A673 (cell line): ENCODE measurements at regions not wholly inside any gene's neighbourhood (a gene's known extent, or its start where the extent isn't known, plus 50 kb on each side); places are given as distances from the start of the nearest gene placed in this dataset.

Source experiments
- BruUV-seq: library from RNA; stranded (reverse); fragments of 400-500 nt; replicated peaks from 2 replicates; lab custom pipeline; 2021; lab: Mats Ljungman, UMichigan
- CTCF ChIA-PET: fragments of 300-600 bp; sonication (Branson Sonifier 250); formaldehyde crosslinking; loops from one replicate; lab custom pipeline; 2022; ENCODE audit warnings: antibody characterized with exemption; lab: Charles Lee
- POLR2A ChIA-PET: fragments of 300-600 bp; sonication (Branson Sonifier 250); formaldehyde crosslinking; loops from one replicate; lab custom pipeline; 2022; ENCODE audit warnings: antibody characterized with exemption; ENCODE audit not compliant: low non-redundant PET; lab: Charles Lee
- DNase-seq: peaks from one replicate; pipeline ENCODE4 v3.0.0-alpha.2; 2015; ENCODE audit warnings: low spot score
- H3K27ac ChIP-seq: fragments of 200-600 bp; sonication (generic); 2 replicates; pipeline ENCODE4 v1.5.1; 2016; ENCODE audit warnings: mixed run types, low read depth, mild to moderate bottlenecking, mixed read lengths, antibody characterized with exemption, low read length; ENCODE audit not compliant: poor library complexity, severe bottlenecking
- H3K27me3 ChIP-seq: fragments of 200-600 bp; sonication (generic); replicated peaks from 2 replicates; pipeline ENCODE4 v1.6.1; 2017; ENCODE audit warnings: mixed run types, low read depth, mild to moderate bottlenecking, mixed read lengths, antibody characterized with exemption, low read length; ENCODE audit not compliant: insufficient read depth, poor library complexity
- H3K36me3 ChIP-seq: fragments of 200-600 bp; sonication (generic); 2 replicates; pipeline ENCODE4 v1.6.1; 2016; ENCODE audit warnings: mixed run types, mild to moderate bottlenecking, mixed read lengths, antibody characterized with exemption, low read length; ENCODE audit not compliant: insufficient read depth, poor library complexity, severe bottlenecking
- H3K4me1 ChIP-seq: fragments of 200-600 bp; sonication (generic); 2 replicates; pipeline ENCODE4 v1.6.1; 2017; ENCODE audit warnings: mixed run types, mild to moderate bottlenecking, mixed read lengths, antibody characterized with exemption, low read length; ENCODE audit not compliant: insufficient read depth, poor library complexity, severe bottlenecking
- H3K4me3 ChIP-seq: fragments of 200-600 bp; sonication (generic); 2 replicates; pipeline ENCODE4 v1.5.1; 2016; ENCODE audit warnings: low read depth, mixed run types, mild to moderate bottlenecking, mixed read lengths, low read length; ENCODE audit not compliant: poor library complexity, severe bottlenecking
- H3K9me3 ChIP-seq: fragments of 200-600 bp; sonication (generic); 2 replicates; pipeline ENCODE4 v1.6.1; 2016; ENCODE audit warnings: mixed run types, low read depth, mild to moderate bottlenecking, mixed read lengths, antibody characterized with exemption, low read length; ENCODE audit not compliant: poor library complexity, severe bottlenecking
- CTCF ChIP-seq: fragments of 300-800, 200-600 bp; sonication (generic); conservative IDR thresholded peaks from 2 replicates; pipeline ENCODE4 v1.5.1; 2017; ENCODE audit warnings: low read depth, mild to moderate bottlenecking, antibody characterized with exemption, low read length, moderate library complexity, mixed read lengths
- EZH2 ChIP-seq: fragments of 200-600 bp; sonication (generic); IDR thresholded peaks from 2 replicates; pipeline ENCODE4 v1.6.1; 2017; ENCODE audit warnings: borderline replicate concordance, low read depth, mild to moderate bottlenecking, mixed read lengths, antibody characterized with exemption, low read length; ENCODE audit not compliant: poor library complexity, severe bottlenecking
- intact Hi-C: fragments of 100-400 bp; cut with micrococcal nuclease; formaldehyde crosslinking; loops from one replicate; pipeline ENCODE4 v1.10.0; 2022; ENCODE audit not compliant: unreplicated experiment

GRCh38 chr2:183952741-183953140 is 645.6 kb upstream of the ZNF804A start:
- CTCF ChIA-PET = no interaction called here
- POLR2A ChIA-PET = interaction anchor here (0.6 kb wide), 1 partner anchor 92 kb away, joined by 4 read pairs; no protein-coding TSS in a partner anchor
- no peak for DNase-seq

GRCh38 chr2:183963609-183964008 is 634.7 kb upstream of the ZNF804A start:
- CTCF ChIA-PET = no interaction called here
- no peaks in the 10 kb centered on the region for H3K4me1 ChIP-seq
- intact Hi-C loops = no loop called here
- no peaks in the 10 kb centered on the region for H3K36me3 ChIP-seq
- BruUV-seq = no TSS peak
- TF ChIP-seq EZH2 (no peak), CTCF (no peak)
- no peaks in the 10 kb centered on the region for H3K9me3 ChIP-seq
- H3K27me3 ChIP-seq = no peaks in the 10 kb centered on the region
- POLR2A ChIA-PET = no interaction called here
- no peak overlapping the region for H3K27ac ChIP-seq
- DNase-seq = no peak
- no peak overlapping the region for H3K4me3 ChIP-seq

More at GRCh38 chr2:183952741-183953140, 645.6 kb upstream of the ZNF804A start:
- peaks cover 12% of the 10 kb centered on the region for H3K4me1 ChIP-seq
- TF ChIP-seq EZH2 (no peak), CTCF (no peak)
- H3K4me3 ChIP-seq = no peak overlapping the region
- no peaks in the 10 kb centered on the region for H3K36me3 ChIP-seq
- no peak overlapping the region for H3K27ac ChIP-seq
- no peaks in the 10 kb centered on the region for H3K27me3 ChIP-seq
- intact Hi-C loops = no loop called here
- no peaks in the 10 kb centered on the region for H3K9me3 ChIP-seq
- BruUV-seq = no TSS peak

GRCh38 chr2:183964565-183964964 is 633.8 kb upstream of the ZNF804A start:
- H3K4me3 ChIP-seq = no peak overlapping the region
- DNase-seq = no peak
- intact Hi-C loops = no loop called here
- H3K27me3 ChIP-seq = no peaks in the 10 kb centered on the region
- CTCF ChIA-PET = interaction anchor here (0.7 kb wide), 1 partner anchor 125 kb away, joined by 4 read pairs; no protein-coding TSS in a partner anchor
- no peak overlapping the region for H3K27ac ChIP-seq
- H3K36me3 ChIP-seq = no peaks in the 10 kb centered on the region
- TF ChIP-seq CTCF (no peak), EZH2 (no peak)
- no TSS peak for BruUV-seq
- no peaks in the 10 kb centered on the region for H3K9me3 ChIP-seq
- POLR2A ChIA-PET = no interaction called here
- no peaks in the 10 kb centered on the region for H3K4me1 ChIP-seq
